Spleen (tissue), 7 donors: ENCODE measurements at regions not wholly inside any gene's neighbourhood (a gene's known extent, or its start where the extent isn't known, plus 50 kb on each side); places are given as distances from the start of the nearest gene placed in this dataset.

Source experiments
- POLR2A ChIP-seq, 3 donors: fragments of 450-650 bp; IDR thresholded peaks; one replicate each; pipeline ENCODE4 v1.5.1; 2017; ENCODE audit warnings: antibody characterized with exemption in 3 of 3, mild to moderate bottlenecking in 1 of 3
- POLR2AphosphoS5 ChIP-seq, 3 donors: sonication (generic); formaldehyde crosslinking; IDR thresholded peaks; one replicate each; pipeline ENCODE4 v1.5.1; 2017; ENCODE audit warnings: antibody characterized with exemption in 3 of 3
- TF ChIP-seq, protein P1 (sequence below), 11 experiments: fragments of 200-600 bp in 7 of 11; fragments of 450-650 bp in 4 of 11; sonication (generic) in 4 of 11; IDR thresholded peaks in 8 of 11; conservative IDR thresholded peaks in 3 of 11; 1 replicate in 7 of 11; 2 replicates in 4 of 11; pipeline versions ENCODE4 v1.4.0 to v1.8.0; 2016 to 2021; ENCODE audit warnings: antibody characterized with exemption in 11 of 11, inconsistent platforms in 4 of 11, mild to moderate bottlenecking in 1 of 11
- donor health status: DM: no; HTN: no; CAD: no; lungs with moderate emphysema.
- donor health status: DM: no; HTN: no; CAD: no.
- donor health status: DM: no; HTN: no; CAD: no.

DNA sequence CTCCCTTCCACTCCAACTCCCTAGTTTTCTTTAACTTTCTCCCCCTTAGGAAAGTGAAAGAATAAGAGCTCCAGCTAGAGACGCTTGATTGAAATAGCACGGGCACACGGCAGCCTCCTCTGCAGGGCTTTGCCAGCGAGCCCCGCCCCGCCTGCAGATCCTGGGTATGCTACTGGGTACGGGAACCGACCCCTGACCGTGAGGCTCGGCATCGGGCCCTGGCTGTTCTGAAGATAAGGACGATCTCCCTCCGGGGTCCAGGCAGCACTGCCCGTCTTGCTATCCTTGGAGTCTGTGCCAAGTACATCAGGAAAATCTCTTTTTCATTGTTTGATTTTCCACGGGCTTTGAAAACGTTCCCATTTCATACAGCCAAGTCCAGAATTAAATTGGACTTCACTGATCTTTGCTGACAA is 284.5 kb downstream of the MTX2 start:
- TF ChIP-seq, protein P1, sequence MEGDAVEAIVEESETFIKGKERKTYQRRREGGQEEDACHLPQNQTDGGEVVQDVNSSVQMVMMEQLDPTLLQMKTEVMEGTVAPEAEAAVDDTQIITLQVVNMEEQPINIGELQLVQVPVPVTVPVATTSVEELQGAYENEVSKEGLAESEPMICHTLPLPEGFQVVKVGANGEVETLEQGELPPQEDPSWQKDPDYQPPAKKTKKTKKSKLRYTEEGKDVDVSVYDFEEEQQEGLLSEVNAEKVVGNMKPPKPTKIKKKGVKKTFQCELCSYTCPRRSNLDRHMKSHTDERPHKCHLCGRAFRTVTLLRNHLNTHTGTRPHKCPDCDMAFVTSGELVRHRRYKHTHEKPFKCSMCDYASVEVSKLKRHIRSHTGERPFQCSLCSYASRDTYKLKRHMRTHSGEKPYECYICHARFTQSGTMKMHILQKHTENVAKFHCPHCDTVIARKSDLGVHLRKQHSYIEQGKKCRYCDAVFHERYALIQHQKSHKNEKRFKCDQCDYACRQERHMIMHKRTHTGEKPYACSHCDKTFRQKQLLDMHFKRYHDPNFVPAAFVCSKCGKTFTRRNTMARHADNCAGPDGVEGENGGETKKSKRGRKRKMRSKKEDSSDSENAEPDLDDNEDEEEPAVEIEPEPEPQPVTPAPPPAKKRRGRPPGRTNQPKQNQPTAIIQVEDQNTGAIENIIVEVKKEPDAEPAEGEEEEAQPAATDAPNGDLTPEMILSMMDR (IDR thresholded peaks at IDR 0.05 in 8 of 11, conservative IDR thresholded peaks at IDR 0.05 in 3 of 11): no peak
- peak in 2 of 3 donors; percentile 44 to 68 for TF ChIP-seq POLR2AphosphoS5 (IDR thresholded peaks at IDR 0.05)
- no peak for TF ChIP-seq POLR2A (IDR thresholded peaks at IDR 0.05)
